Muscle of leg (tissue), 3 donors: ENCODE measurements at regions not wholly inside any gene's neighbourhood (a gene's known extent, or its start where the extent isn't known, plus 50 kb on each side); places are given as distances from the start of the nearest gene placed in this dataset.

Source experiments
- DNase-seq: peaks from one replicate; pipeline ENCODE4 v3.0.0; 2013
- H3K27ac ChIP-seq: one replicate; pipeline ENCODE4 v1.5.1; 2013; ENCODE audit warnings: mild to moderate bottlenecking, low read length, control low read depth
- H3K27me3 ChIP-seq: one replicate; pipeline ENCODE4 v1.6.1; 2013; ENCODE audit warnings: low read length; ENCODE audit not compliant: control insufficient read depth, insufficient read depth
- H3K36me3 ChIP-seq: one replicate; pipeline ENCODE4 v1.6.1; 2013; ENCODE audit warnings: low read length; ENCODE audit not compliant: control insufficient read depth, insufficient read depth
- H3K4me1 ChIP-seq: one replicate; pipeline ENCODE4 v1.6.1; 2013; ENCODE audit warnings: low read length; ENCODE audit not compliant: control insufficient read depth, insufficient read depth
- H3K4me3 ChIP-seq: one replicate; pipeline ENCODE4 v1.5.1; 2013; ENCODE audit warnings: low read length, control low read depth
- H3K9me3 ChIP-seq: replicated peaks from 2 replicates; pipeline ENCODE4 v1.6.1; 2013; ENCODE audit warnings: low read depth, low read length; ENCODE audit not compliant: control insufficient read depth
- WGBS: methylation state at CpG from one replicate; pipeline ENCODE4 v1.1.5; 2013; ENCODE audit warnings: missing lambda C conversion rate; ENCODE audit not compliant: insufficient coverage; 5-methylcytosine and 5-hydroxymethylcytosine counted together

DNA sequence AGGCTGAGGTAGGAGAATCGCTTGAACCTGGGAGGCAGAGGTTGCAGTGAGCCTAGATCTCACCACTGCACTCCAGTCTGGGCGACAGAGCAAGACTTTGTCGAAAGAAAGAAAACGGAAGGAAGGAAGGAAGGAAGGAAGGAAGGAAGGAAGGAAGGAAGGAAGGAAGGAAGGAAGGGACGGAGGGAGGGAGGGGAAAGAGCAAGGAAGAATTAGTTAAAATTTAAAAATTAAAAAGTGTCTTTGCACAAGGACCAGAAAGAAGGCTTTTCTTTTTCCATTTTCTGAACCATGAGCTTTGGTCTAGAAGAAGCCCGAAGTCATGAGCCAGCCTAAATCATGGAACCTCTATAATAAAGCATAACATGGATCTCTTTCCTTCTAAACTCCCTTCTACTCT is 138.2 kb upstream of the DNAJC10 start:
- Histone ChIP-seq H3K4me1 (no peaks in the 10 kb centered on the region), H3K27ac (no peak overlapping the region), H3K36me3 (no peaks in the 10 kb centered on the region), H3K9me3 (no peaks in the 10 kb centered on the region), H3K27me3 (no peaks in the 10 kb centered on the region), H3K4me3 (no peak overlapping the region)
- DNase-seq = no peak
- WGBS = 100% methylated on average over 3 of the region's 6 CpGs

- no peak overlapping the region for H3K4me3 ChIP-seq
- H3K27me3 ChIP-seq = no peaks in the 10 kb centered on the region
- no peak for DNase-seq
- no peaks in the 10 kb centered on the region for H3K36me3 ChIP-seq
- peaks cover 4% of the 10 kb centered on the region for H3K4me1 ChIP-seq
- no peaks in the 10 kb centered on the region for H3K9me3 ChIP-seq
- WGBS = 43% methylated on average over 1 of the region's 4 CpGs
- no peak overlapping the region for H3K27ac ChIP-seq
These were observed 134.7 kb upstream of the DNAJC10 start for GRCh38 chr2:182581196-182581935.

GRCh38 chr2:182584462-182584861 is 131.6 kb upstream of the DNAJC10 start:
- Histone ChIP-seq H3K27me3 (no peaks in the 10 kb centered on the region), H3K27ac (no peak overlapping the region), H3K4me3 (no peak overlapping the region), H3K4me1 (peaks cover 4% of the 10 kb centered on the region), H3K9me3 (no peaks in the 10 kb centered on the region), H3K36me3 (no peaks in the 10 kb centered on the region)
- no peak for DNase-seq
- 88% methylated on average over 2 of the region's 3 CpGs for whole genome bisulfite sequencing

DNA sequence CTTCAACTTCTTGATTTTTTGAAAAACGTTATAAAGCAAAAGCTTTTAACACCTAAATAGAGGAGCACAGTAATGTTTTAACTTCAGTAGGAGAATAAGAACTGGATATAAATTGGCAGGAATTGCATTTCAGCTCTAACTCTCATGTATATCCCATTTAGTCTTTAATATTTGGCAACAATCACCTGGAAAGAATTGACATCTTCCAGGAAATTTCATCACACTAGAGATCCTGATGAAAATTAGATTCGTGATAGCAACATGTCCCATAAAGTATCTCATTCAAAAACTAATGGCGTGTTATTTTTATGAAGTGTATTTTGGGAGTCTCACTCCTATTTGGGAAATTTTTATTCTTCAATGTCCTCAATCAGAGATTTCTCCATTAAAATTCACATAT is 131.1 kb upstream of the DNAJC10 start:
- whole genome bisulfite sequencing = no CpG with 5 or more reads among the region's 3 CpGs
- Histone ChIP-seq H3K27me3 (no peaks in the 10 kb centered on the region), H3K27ac (no peak overlapping the region), H3K36me3 (no peaks in the 10 kb centered on the region), H3K9me3 (no peaks in the 10 kb centered on the region), H3K4me1 (peaks cover 4% of the 10 kb centered on the region), H3K4me3 (no peak overlapping the region)
- DNase-seq = peak; percentile 81

DNA sequence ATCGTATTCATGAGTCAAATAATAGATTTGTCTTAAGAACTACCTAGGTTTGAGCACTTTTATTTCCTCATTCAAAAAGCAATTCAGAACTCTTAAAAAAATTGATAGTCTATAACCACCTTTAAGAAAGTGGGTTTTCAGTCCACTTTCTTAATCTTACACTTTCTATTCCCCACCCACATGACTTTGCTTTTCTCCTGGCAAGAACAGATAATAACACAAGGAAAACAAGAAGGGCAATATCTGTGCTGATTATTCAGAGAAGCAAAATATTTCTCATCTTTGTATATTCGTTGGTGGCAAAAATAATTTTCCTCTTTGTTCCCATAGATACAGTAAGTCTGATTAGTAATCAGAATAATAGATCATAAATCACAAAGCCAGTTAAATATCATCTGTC is 130.6 kb upstream of the DNAJC10 start:
- no peaks in the 10 kb centered on the region for H3K9me3 ChIP-seq
- no CpG with 5 or more reads among the region's 2 CpGs for WGBS
- H3K27ac ChIP-seq = no peak overlapping the region
- H3K4me1 ChIP-seq = peaks cover 4% of the 10 kb centered on the region
- H3K4me3 ChIP-seq = no peak overlapping the region
- no peaks in the 10 kb centered on the region for H3K36me3 ChIP-seq
- H3K27me3 ChIP-seq = no peaks in the 10 kb centered on the region
- DNase-seq = no peak

DNA sequence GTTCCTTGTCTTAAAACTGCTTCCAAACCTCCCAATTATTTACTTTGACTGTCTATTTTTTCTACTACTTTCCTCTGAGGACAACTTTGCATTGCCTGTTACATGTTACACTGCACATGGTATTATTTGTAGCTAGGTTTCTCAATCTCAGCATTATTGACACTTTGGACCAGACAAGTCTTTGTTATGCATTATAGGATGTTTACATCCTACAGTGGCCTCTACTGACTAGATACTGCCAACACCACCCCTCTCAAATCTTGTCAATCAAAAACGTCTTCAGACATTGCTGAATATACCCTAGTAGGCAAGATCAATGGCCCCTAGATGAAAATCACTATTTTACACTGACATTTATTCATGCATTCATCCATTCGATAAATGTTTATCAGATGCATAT is 129.6 kb upstream of the DNAJC10 start:
- Histone ChIP-seq H3K4me3 (no peak overlapping the region), H3K9me3 (no peaks in the 10 kb centered on the region), H3K27ac (no peak overlapping the region), H3K36me3 (no peaks in the 10 kb centered on the region), H3K27me3 (no peaks in the 10 kb centered on the region), H3K4me1 (peaks cover 4% of the 10 kb centered on the region)
- 38% methylated on average over 1 of the region's 2 CpGs for WGBS
- DNase-seq = no peak

DNA sequence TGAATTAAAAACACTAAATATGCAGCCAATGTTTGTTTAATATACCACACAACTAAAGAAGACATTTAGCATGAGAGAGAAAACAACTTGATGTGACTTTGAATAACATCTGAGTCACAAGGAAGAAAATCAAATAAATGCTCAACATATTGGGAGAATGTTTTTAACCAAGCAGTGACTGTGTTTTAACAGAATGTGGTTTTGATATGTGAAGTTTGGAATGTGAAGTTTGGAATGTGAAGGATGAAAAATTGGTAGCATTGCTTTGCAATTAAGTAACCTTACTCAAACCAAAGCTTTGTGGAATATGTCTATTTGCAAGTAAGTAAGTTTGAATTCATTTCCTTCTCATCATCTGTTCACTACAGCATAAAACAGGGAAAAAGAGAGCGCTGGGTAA is 128.2 kb upstream of the DNAJC10 start:
- WGBS = no CpG with 5 or more reads among the region's 1 CpG
- Histone ChIP-seq H3K27ac (no peak overlapping the region), H3K36me3 (no peaks in the 10 kb centered on the region), H3K9me3 (no peaks in the 10 kb centered on the region), H3K27me3 (no peaks in the 10 kb centered on the region), H3K4me1 (peaks cover 4% of the 10 kb centered on the region), H3K4me3 (no peak overlapping the region)
- DNase-seq = no peak

GRCh38 chr2:182589121-182589520 is 126.9 kb upstream of the DNAJC10 start:
- H3K27me3 ChIP-seq = no peaks in the 10 kb centered on the region
- DNase-seq = no peak
- H3K9me3 ChIP-seq = no peaks in the 10 kb centered on the region
- H3K4me3 ChIP-seq = no peak overlapping the region
- no peaks in the 10 kb centered on the region for H3K36me3 ChIP-seq
- H3K4me1 ChIP-seq = peaks cover 4% of the 10 kb centered on the region
- H3K27ac ChIP-seq = no peak overlapping the region

GRCh38 chr2:182591774-182592173 is 124.3 kb upstream of the DNAJC10 start:
- H3K9me3 ChIP-seq = no peaks in the 10 kb centered on the region
- no peaks in the 10 kb centered on the region for H3K36me3 ChIP-seq
- WGBS = 33% methylated on average over 1 of the region's 1 CpG
- H3K27me3 ChIP-seq = no peaks in the 10 kb centered on the region
- H3K4me3 ChIP-seq = no peak overlapping the region
- no peaks in the 10 kb centered on the region for H3K4me1 ChIP-seq
- H3K27ac ChIP-seq = no peak overlapping the region
- DNase-seq = no peak

DNA sequence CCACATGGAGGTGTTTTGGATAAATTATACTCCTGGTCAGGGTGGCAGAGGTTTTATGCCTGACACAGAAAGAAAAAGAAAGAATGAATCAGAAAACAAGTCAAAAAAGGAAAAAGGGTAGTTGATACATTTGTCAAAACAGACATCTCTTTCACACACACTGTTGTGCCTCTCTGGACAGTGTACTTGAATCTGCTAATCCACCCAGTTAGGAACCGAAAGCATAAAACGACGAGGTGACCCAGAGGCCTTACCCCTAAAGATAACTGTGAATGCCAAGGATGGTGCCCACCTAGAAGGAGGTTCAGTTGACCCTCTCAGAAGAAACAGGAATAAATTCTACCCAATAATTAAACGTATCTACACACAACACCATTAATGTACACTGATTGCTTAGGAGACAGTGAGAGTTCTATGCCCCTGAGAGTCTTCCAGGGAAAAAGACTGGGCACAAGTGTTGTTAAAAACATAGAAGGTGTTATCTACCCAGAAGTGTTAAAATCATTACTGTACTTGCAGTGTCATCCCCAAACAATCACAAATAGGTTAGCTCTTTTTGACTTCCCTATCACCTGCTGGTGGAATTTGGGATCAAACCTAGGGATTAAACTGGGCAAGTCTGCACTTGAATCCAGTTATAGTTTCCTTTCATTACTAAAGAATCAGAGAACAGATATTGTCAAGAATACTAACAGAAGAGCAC is 123.2 kb upstream of the DNAJC10 start:
- H3K9me3 ChIP-seq = no peaks in the 10 kb centered on the region
- no peaks in the 10 kb centered on the region for H3K36me3 ChIP-seq
- H3K4me3 ChIP-seq = no peak overlapping the region
- 100% methylated on average over 1 of the region's 4 CpGs for WGBS
- H3K4me1 ChIP-seq = no peaks in the 10 kb centered on the region
- DNase-seq = no peak
- no peak overlapping the region for H3K27ac ChIP-seq
- no peaks in the 10 kb centered on the region for H3K27me3 ChIP-seq
